ENCODE measurements at regions not wholly inside any gene's neighbourhood (a gene's known extent, or its start where the extent isn't known, plus 50 kb on each side); places are given as distances from the start of the nearest gene placed in this dataset.

- TF ChIP-seq CTCF (IDR thresholded peaks at IDR 0.05) (no peak), POLR2A (IDR thresholded peaks at IDR 0.05) (no peak), POLR2AphosphoS5 (IDR thresholded peaks at IDR 0.05) (no peak)
These were observed 458.4 kb upstream of the LRRC4C start for GRCh38 chr11:41917900-41918299.
